HUES6 (cell line): ENCODE measurements at regions not wholly inside any gene's neighbourhood (a gene's known extent, or its start where the extent isn't known, plus 50 kb on each side); places are given as distances from the start of the nearest gene placed in this dataset.

Experiments used
- H3K27ac ChIP-seq: 2 replicates; pipeline ENCODE4 v1.7.0; 2013; ENCODE audit warnings: low read depth, mild to moderate bottlenecking, low read length, inconsistent platforms
- H3K27me3 ChIP-seq: 2 replicates; pipeline ENCODE4 v1.6.1; 2013; ENCODE audit warnings: low read length; ENCODE audit not compliant: control insufficient read depth, insufficient read depth
- H3K36me3 ChIP-seq: 2 replicates; pipeline ENCODE4 v1.6.1; 2013; ENCODE audit warnings: low read length; ENCODE audit not compliant: control insufficient read depth, insufficient read depth
- H3K4me1 ChIP-seq: 2 replicates; pipeline ENCODE4 v1.6.1; 2013; ENCODE audit warnings: low read length; ENCODE audit not compliant: control insufficient read depth, insufficient read depth
- H3K4me3 ChIP-seq: 2 replicates; pipeline ENCODE4 v1.5.1; 2013; ENCODE audit warnings: low read depth, low read length
- H3K9ac ChIP-seq: one replicate; pipeline ENCODE4 v1.6.1; 2013; ENCODE audit warnings: mild to moderate bottlenecking, low read length
- H3K9me3 ChIP-seq: 2 replicates; pipeline ENCODE4 v1.6.1; 2013; ENCODE audit warnings: low read depth, low read length; ENCODE audit not compliant: control insufficient read depth, insufficient read depth

DNA sequence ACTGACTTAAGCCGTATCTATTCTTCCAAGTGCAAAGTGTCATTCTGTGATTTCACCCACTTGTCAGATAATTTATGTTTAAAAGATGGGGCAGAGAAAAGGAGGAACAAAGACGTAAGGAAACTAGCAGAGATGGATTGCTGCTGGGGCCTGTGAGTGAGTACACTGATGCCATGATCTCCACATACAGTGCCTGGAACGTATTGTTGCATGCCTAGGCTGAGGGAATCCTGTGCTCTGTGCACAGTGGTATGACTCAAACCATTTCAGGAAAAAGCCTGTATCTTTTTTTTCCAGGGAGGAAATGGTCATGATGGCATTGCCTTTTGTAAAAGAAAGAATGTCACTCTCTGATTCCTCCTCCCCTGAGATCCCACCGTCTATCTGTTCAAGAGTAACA, 359.5 kb upstream of the ADAMTS16 start:
- Histone ChIP-seq H3K4me3 (no peak overlapping the region), H3K36me3 (no peaks in the 10 kb centered on the region), H3K27ac (no peak overlapping the region), H3K4me1 (no peaks in the 10 kb centered on the region), H3K27me3 (no peaks in the 10 kb centered on the region), H3K9me3 (no peaks in the 10 kb centered on the region), H3K9ac (no peak overlapping the region)

DNA sequence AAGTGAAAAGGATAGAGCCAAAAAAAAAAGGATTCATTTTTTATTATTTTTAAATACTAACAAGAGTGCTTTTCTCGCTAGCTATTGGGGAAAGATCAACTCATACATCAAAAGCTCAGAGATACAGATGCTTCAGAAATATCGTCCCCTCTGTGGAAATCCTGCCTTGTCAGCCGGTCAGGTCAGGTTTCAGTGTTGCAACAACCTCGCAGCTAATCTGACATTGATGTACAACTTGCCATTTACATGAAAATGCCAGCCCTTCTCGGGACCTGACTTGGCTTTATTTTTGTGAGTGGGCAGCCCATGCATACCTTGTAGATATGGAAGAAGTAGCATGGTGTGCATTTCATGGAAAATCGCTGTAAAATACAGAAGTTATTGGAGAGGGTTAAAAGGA, 358.8 kb upstream of the ADAMTS16 start:
- Histone ChIP-seq H3K9ac (no peak overlapping the region), H3K27ac (no peak overlapping the region), H3K4me1 (no peaks in the 10 kb centered on the region), H3K4me3 (no peak overlapping the region), H3K27me3 (no peaks in the 10 kb centered on the region), H3K36me3 (no peaks in the 10 kb centered on the region), H3K9me3 (0 out of 2 replicates have a peak, but pooled peaks cover 3% of the 10 kb centered on the region)

DNA sequence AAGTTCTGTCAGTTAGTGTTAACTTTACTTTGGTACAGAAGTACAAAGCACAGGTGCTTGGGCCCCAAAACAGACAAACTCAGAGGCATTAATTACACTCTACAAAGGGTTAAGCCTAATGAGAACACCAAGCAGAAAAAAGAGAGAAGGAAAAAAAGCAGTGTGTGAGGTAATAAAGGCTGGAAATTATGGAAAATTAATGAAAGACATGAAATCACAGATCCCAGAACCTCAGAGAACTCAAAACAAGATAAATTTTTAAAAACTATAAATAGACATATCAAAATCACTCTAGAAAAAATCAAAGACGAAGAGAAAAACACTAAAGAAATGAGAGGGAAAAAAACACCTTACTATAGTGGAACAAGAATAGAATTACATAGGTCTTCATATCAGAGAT, 354.2 kb upstream of the ADAMTS16 start:
- H3K27me3 ChIP-seq: no peaks in the 10 kb centered on the region
- no peaks in the 10 kb centered on the region for H3K4me1 ChIP-seq
- H3K4me3 ChIP-seq: no peak overlapping the region
- no peaks in the 10 kb centered on the region for H3K36me3 ChIP-seq
- H3K9me3 ChIP-seq: 0 out of 2 replicates have a peak, but pooled peaks cover 3% of the 10 kb centered on the region
- no peak overlapping the region for H3K9ac ChIP-seq
- H3K27ac ChIP-seq: no peak overlapping the region

DNA sequence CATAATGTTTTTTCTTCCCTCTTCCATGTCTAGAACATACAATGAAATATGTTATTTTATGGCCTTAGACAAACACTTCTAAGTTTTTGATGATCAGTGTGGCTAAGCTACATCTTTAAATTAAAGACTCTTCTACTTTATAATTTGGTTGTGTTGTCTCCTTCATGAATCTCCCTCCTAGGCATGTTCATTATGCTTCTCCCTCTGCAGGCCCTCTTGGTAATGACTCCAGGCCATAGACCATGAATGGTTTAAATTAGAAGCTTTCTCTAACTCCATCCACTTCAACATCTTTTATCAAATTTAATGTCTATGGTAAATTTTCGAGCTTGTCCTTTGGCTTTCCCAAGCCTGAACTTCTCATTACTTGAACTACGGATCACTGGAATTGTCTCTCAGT, 342.7 kb upstream of the ADAMTS16 start:
- H3K4me3 ChIP-seq: no peak overlapping the region
- H3K36me3 ChIP-seq: no peaks in the 10 kb centered on the region
- H3K27ac ChIP-seq: no peak overlapping the region
- H3K4me1 ChIP-seq: no peaks in the 10 kb centered on the region
- no peaks in the 10 kb centered on the region for H3K9me3 ChIP-seq
- no peak overlapping the region for H3K9ac ChIP-seq
- no peaks in the 10 kb centered on the region for H3K27me3 ChIP-seq

DNA sequence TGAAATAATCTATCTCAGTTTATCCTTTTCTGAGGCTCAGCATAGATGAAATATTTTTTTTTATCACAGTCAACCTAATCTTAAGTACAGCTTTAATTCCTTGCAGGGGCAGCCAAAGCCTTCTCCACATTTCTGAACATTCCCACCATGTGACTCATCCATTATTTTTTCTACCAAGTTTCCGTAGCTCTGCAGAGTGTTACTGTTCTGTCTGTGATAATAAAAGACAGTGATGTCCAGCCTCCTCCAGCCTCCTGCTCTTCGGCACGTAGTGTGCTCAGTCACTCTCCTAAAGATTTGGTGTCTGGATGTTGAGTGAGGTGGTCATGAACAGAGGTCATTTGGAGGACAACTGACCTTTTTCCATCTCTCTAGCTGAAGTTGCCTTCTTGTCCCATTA, 338.1 kb upstream of the ADAMTS16 start:
- Histone ChIP-seq H3K27ac (no peak overlapping the region), H3K9me3 (no peaks in the 10 kb centered on the region)

DNA sequence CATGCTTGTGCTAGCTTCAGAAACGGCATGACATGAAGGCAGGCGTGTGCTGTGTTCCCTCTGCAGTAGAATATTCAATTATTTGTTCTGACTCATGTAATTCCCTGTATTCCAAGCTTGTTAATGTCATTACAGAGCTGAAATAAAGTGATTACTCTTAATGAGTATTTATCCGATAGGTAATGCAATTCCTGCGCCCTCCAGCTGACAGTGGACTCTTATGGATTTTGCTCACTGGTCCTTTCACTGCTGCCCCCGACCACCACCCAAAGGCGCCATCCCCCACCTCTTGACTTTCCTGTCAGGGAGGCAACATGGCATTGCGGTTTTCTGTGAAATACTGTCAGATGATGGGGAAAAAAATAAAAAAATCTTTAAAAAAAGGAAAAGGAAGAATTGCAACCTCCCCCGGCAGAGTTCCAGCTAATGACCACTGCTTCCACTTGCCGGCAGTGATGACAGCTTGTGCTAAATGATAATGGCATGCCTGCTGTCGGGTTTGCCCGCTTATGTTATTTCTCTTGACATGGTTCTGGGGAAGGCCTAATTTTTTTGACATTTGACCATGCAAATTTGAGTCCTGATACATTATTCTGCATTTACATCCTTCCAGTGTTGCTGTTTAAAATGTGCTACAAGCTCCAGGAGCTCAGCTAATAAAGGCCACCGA, 335.3 kb upstream of the ADAMTS16 start:
- H3K4me3 ChIP-seq: no peak overlapping the region
- H3K27me3 ChIP-seq: no peaks in the 10 kb centered on the region
- no peak overlapping the region for H3K9ac ChIP-seq
- no peaks in the 10 kb centered on the region for H3K9me3 ChIP-seq
- H3K4me1 ChIP-seq: no peaks in the 10 kb centered on the region
- no peaks in the 10 kb centered on the region for H3K36me3 ChIP-seq
- no peak overlapping the region for H3K27ac ChIP-seq

More for the DNA sequence above, 338.1 kb upstream of the ADAMTS16 start:
- Histone ChIP-seq H3K4me3 (no peak overlapping the region), H3K4me1 (no peaks in the 10 kb centered on the region), H3K27me3 (no peaks in the 10 kb centered on the region), H3K9ac (no peak overlapping the region), H3K36me3 (no peaks in the 10 kb centered on the region)

DNA sequence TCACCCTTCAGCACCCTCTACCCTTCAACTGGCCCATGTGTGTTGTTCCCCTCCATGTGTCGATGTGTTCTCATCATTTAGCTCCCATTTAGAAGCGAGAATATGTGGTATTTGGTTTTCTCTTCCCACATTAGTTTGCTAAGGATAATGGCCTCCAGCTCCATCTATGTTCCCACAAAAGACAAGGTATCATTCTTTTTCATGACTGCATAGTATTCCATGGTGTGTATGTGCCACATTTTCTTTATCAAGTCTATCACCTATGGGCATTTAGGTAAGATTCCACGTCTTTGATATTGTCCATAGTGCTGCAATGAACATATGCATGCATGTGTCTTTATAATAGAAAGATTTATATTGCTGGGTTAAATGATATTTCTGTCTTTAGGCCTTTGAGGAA, 325.1 kb upstream of the ADAMTS16 start:
- H3K9ac ChIP-seq: no peak overlapping the region
- no peaks in the 10 kb centered on the region for H3K27me3 ChIP-seq
- H3K27ac ChIP-seq: no peak overlapping the region
- no peak overlapping the region for H3K4me3 ChIP-seq
- no peaks in the 10 kb centered on the region for H3K4me1 ChIP-seq
- no peaks in the 10 kb centered on the region for H3K9me3 ChIP-seq
- H3K36me3 ChIP-seq: no peaks in the 10 kb centered on the region

DNA sequence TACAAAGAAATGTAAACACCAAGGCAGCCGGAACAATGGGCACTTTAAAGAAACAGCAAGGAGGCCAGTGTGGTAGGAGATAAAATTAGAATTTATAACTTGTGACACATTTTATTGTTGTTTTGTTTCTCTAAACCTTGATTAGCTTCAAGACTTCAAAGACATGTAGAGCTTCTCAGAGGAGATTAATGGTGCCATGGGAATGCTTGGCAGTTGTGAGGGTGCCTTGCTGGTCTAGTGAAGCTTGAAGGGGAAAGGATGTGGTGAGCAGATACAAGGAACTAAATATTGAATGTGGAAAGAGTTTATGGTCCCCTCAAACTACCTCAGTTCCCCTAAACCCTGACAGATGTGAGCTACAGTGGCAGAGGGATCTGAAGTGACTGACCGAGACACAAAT, 322.4 kb upstream of the ADAMTS16 start:
- Histone ChIP-seq H3K9ac (no peak overlapping the region), H3K27me3 (no peaks in the 10 kb centered on the region), H3K27ac (no peak overlapping the region), H3K9me3 (no peaks in the 10 kb centered on the region), H3K4me1 (no peaks in the 10 kb centered on the region), H3K36me3 (no peaks in the 10 kb centered on the region), H3K4me3 (no peak overlapping the region)

DNA sequence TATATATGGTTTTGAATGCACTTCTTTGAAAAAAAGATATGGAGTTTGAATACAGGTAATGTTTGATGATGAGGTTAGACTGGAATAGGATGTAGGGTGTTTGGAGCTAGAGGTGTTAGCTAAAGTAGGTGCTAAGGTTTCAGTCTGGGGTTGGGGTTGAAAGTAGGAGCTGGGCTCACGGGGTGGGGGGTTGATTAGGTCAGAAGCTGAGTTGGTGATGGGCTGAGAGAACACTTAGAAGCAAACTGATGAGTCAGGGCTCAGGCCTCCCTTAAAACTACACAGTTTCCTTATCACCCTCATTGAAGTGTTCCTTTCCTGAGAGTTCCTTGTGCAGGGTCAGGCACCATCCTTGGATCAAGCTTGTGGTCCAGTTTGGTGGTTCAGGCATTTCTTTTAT, 308.8 kb upstream of the ADAMTS16 start:
- Histone ChIP-seq H3K27me3 (no peaks in the 10 kb centered on the region), H3K36me3 (no peaks in the 10 kb centered on the region), H3K9me3 (no peaks in the 10 kb centered on the region), H3K27ac (no peak overlapping the region), H3K4me1 (no peaks in the 10 kb centered on the region), H3K9ac (no peak overlapping the region), H3K4me3 (no peak overlapping the region)

DNA sequence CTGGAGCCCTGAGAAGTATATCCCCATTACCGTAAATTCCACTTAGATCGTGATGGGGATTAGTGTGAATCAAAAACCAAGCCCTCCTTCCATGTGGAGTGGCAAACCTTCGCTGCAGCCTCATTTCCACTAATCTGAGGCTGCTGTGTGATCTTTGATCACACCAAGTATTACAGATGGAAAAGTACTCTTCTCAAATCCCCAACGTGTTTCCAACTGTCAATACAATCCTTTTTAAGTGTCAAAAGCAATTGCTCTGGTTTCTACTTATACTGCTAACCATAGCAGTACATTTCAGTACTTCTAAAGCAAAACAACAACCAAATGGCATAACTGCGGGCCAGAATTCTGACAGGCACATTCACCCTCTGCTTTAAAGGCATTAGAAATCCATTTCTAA, 307.7 kb upstream of the ADAMTS16 start:
- H3K27ac ChIP-seq: no peak overlapping the region
- no peak overlapping the region for H3K9ac ChIP-seq
- no peaks in the 10 kb centered on the region for H3K27me3 ChIP-seq
- H3K4me3 ChIP-seq: no peak overlapping the region
- H3K4me1 ChIP-seq: no peaks in the 10 kb centered on the region
- H3K9me3 ChIP-seq: peaks cover 3% of the 10 kb centered on the region; the same call in 1 of the 2 replicates
- no peaks in the 10 kb centered on the region for H3K36me3 ChIP-seq

DNA sequence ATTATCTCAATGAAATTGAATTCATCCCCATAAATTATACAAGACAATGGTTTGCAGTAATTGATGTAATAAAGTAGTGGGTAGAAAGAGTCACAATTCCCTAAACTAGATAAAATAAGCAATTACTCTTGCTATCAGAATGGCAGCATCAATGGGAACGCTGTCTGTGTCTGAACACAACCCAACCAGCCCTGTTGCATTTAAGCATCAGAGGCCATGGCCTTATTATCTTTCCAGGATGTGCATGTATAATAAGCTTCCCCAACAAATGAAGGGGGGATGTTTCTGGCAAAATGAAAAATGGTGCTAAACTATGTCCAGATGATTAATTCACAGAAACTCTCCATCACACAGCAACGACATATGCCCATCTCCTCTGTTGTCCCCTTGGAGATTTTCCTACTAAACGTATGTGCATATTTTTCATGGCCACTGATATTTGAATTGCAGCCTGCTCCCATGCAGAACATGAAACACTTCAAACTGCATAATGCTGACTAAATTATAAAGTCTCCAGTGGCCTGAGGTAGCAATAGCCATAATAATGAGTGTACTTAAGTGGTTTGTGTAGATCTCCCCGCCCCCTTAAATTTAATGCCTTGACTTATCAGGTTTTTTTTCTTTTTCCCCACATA, 306.9 kb upstream of the ADAMTS16 start:
- H3K27ac ChIP-seq: no peak overlapping the region
- no peaks in the 10 kb centered on the region for H3K27me3 ChIP-seq
- H3K9me3 ChIP-seq: peaks cover 3% of the 10 kb centered on the region; the same call in 1 of the 2 replicates
- H3K36me3 ChIP-seq: no peaks in the 10 kb centered on the region
- H3K9ac ChIP-seq: no peak overlapping the region
- no peak overlapping the region for H3K4me3 ChIP-seq
- no peaks in the 10 kb centered on the region for H3K4me1 ChIP-seq
